CD4-positive, alpha-beta memory T cell (primary cell): ENCODE measurements at regions not wholly inside any gene's neighbourhood (a gene's known extent, or its start where the extent isn't known, plus 50 kb on each side); places are given as distances from the start of the nearest gene placed in this dataset.
"Not testable (repeated sequence)": the region's sequence is repeated elsewhere in the genome, so short reads cannot be mapped to it uniquely, and the experiment has no call there.

Experiments used
- CTCF ChIA-PET: fragments of 350-600 bp; sonication (Branson Sonifier 250); formaldehyde crosslinking; loops from one replicate; lab custom pipeline; 2021; ENCODE audit warnings: inconsistent platforms; ENCODE audit not compliant: partially characterized antibody; lab: Charles Lee
- POLR2A ChIA-PET: fragments of 350-600 bp; sonication (Branson Sonifier 250); formaldehyde crosslinking; loops from one replicate; lab custom pipeline; 2021; ENCODE audit not compliant: partially characterized antibody; lab: Charles Lee
- DNase-seq, 5 donors: peaks; one replicate each; pipeline versions ENCODE4 v3.0.0 to v3.0.0-alpha.2; 2020 to 2022; ENCODE audit warnings: mixed read lengths in 1 of 5
- H3K27ac ChIP-seq: one replicate; pipeline ENCODE4 v1.7.0; 2013; ENCODE audit warnings: low read depth, low read length
- H3K27me3 ChIP-seq: 2 replicates; pipeline ENCODE4 v1.7.0; 2013; ENCODE audit warnings: mild to moderate bottlenecking, low read length, moderate library complexity; ENCODE audit not compliant: insufficient read depth
- H3K36me3 ChIP-seq: 2 replicates; pipeline ENCODE4 v1.7.0; 2013; ENCODE audit warnings: mild to moderate bottlenecking, low read length, moderate library complexity; ENCODE audit not compliant: insufficient read depth
- H3K4me1 ChIP-seq: 2 replicates; pipeline ENCODE4 v1.7.0; 2013; ENCODE audit warnings: mild to moderate bottlenecking, low read length, moderate library complexity; ENCODE audit not compliant: insufficient read depth
- H3K4me3 ChIP-seq, 2 donors: one replicate each; pipeline ENCODE4 v1.7.0; 2013; ENCODE audit warnings: low read length in 2 of 2, mild to moderate bottlenecking in 1 of 2
- H3K9me3 ChIP-seq, 2 donors: one replicate each; pipeline ENCODE4 v1.7.0; 2013; ENCODE audit warnings: low read length in 2 of 2, control low read depth in 1 of 2; ENCODE audit not compliant: control insufficient read depth in 1 of 2
- H3K27ac Mint-ChIP-seq, 7 donors: one replicate each; pipeline ENCODE4 v1.8.0; 2020 to 2021; ENCODE audit warnings: mixed read lengths in 7 of 7, mild to moderate bottlenecking in 6 of 7, inconsistent platforms in 3 of 7, moderate library complexity in 3 of 7
- H3K27me3 Mint-ChIP-seq, 2 donors: one replicate each; pipeline ENCODE4 v1.8.0; 2020 to 2021; ENCODE audit warnings: mixed read lengths in 2 of 2
- H3K36me3 Mint-ChIP-seq, 2 donors: one replicate each; pipeline ENCODE4 v1.8.0; 2020 to 2021; ENCODE audit warnings: mixed read lengths in 2 of 2, inconsistent platforms in 1 of 2, mild to moderate bottlenecking in 1 of 2
- H3K4me1 Mint-ChIP-seq, 4 donors: one replicate each; pipeline ENCODE4 v1.8.0; 2020 to 2021; ENCODE audit warnings: mixed read lengths in 4 of 4, mild to moderate bottlenecking in 1 of 4
- H3K4me3 Mint-ChIP-seq, 8 donors: one replicate each; pipeline ENCODE4 v1.8.0; 2020 to 2021; ENCODE audit warnings: mixed read lengths in 8 of 8, mild to moderate bottlenecking in 7 of 8, moderate library complexity in 6 of 8, inconsistent platforms in 3 of 8
- H3K9me3 Mint-ChIP-seq, 8 donors: one replicate each; pipeline ENCODE4 v1.8.0; 2020 to 2021; ENCODE audit warnings: mixed read lengths in 8 of 8, mild to moderate bottlenecking in 5 of 8, inconsistent platforms in 3 of 8, moderate library complexity in 1 of 8
- intact Hi-C: fragments of 100-400 bp; cut with micrococcal nuclease; formaldehyde crosslinking; loops from one replicate; pipeline ENCODE4 v1.15.1; 2023

- Mint-ChIP-seq H3K27me3 (no peaks in the 10 kb centered on the region), H3K9me3 (peaks cover 0 to 2% (median 0%) of the 10 kb centered on the region in 8 donors), H3K4me1 (peaks cover 6 to 19% (median 7%) of the 10 kb centered on the region in 4 donors), H3K36me3 (no peaks in the 10 kb centered on the region), H3K4me3 (peak overlapping the region in 1 of 8 donors; percentile 25), H3K27ac (peak overlapping the region in 1 of 7 donors; percentile 25)
- intact Hi-C loops: no loop called here
- Histone ChIP-seq H3K9me3 (no peaks in the 10 kb centered on the region), H3K27ac (no peak overlapping the region), H3K27me3 (no peaks in the 10 kb centered on the region), H3K4me3 (no peak overlapping the region), H3K4me1 (peaks cover 7% of the 10 kb centered on the region), H3K36me3 (no peaks in the 10 kb centered on the region)
- no peak for DNase-seq
- ChIA-PET CTCF (no interaction called here), POLR2A (no interaction called here)
Observed at GRCh38 chr13:50292081-50292480, 276.8 kb downstream of the KCNRG start.

GRCh38 chr13:50294425-50294824 is 279.2 kb downstream of the KCNRG start:
- H3K27me3 Mint-ChIP-seq, POLR2A ChIA-PET, intact Hi-C loops, H3K27me3 ChIP-seq, H3K36me3 Mint-ChIP-seq, H3K4me3 Mint-ChIP-seq, H3K27ac ChIP-seq, H3K9me3 ChIP-seq, CTCF ChIA-PET, DNase-seq, H3K9me3 Mint-ChIP-seq, H3K36me3 ChIP-seq, H3K4me3 ChIP-seq, H3K27ac Mint-ChIP-seq: not testable (repeated sequence)
- peaks cover 12% of the 10 kb centered on the region for H3K4me1 ChIP-seq
- peaks cover 11 to 35% (median 23%) of the 10 kb centered on the region in 4 donors for H3K4me1 Mint-ChIP-seq

- Histone ChIP-seq H3K9me3 (no peaks in the 10 kb centered on the region), H3K27ac (no peak overlapping the region), H3K36me3 (no peaks in the 10 kb centered on the region), H3K27me3 (no peaks in the 10 kb centered on the region), H3K4me1 (peaks cover 5% of the 10 kb centered on the region), H3K4me3 (no peak overlapping the region)
- CTCF ChIA-PET: no interaction called here
- H3K4me3 Mint-ChIP-seq: no peak overlapping the region
- H3K9me3 Mint-ChIP-seq: no peaks in the 10 kb centered on the region
- H3K27me3 Mint-ChIP-seq: no peaks in the 10 kb centered on the region
- no peaks in the 10 kb centered on the region for H3K36me3 Mint-ChIP-seq
- H3K27ac Mint-ChIP-seq: no peak overlapping the region
- intact Hi-C loops: no loop called here
- no peak for DNase-seq
- peaks cover 8 to 35% (median 28%) of the 10 kb centered on the region in 4 donors for H3K4me1 Mint-ChIP-seq
- POLR2A ChIA-PET: no interaction called here
Observed at GRCh38 chr13:50299546-50300249, 284.5 kb downstream of the KCNRG start.

- no peak overlapping the region for H3K27ac ChIP-seq
- no peak overlapping the region for H3K4me3 ChIP-seq
- Mint-ChIP-seq H3K27ac (no peak overlapping the region), H3K4me3 (peak overlapping the region in 1 of 8 donors; percentile 38), H3K36me3 (no peaks in the 10 kb centered on the region), H3K9me3 (peaks cover 0 to 6% (median 0%) of the 10 kb centered on the region in 8 donors), H3K27me3 (no peaks in the 10 kb centered on the region), H3K4me1 (peaks cover 9 to 33% (median 26%) of the 10 kb centered on the region in 4 donors)
- POLR2A ChIA-PET: interaction anchor here (0.6 to 1.9 kb wide), 2 partner anchors 10 to 28 kb away, joined by 5 read pairs; no protein-coding TSS in a partner anchor
- intact Hi-C loops: no loop called here
- H3K36me3 ChIP-seq: no peaks in the 10 kb centered on the region
- no peaks in the 10 kb centered on the region for H3K27me3 ChIP-seq
- CTCF ChIA-PET: no interaction called here
- H3K4me1 ChIP-seq: peaks cover 3% of the 10 kb centered on the region
- no peak for DNase-seq
- H3K9me3 ChIP-seq: no peaks in the 10 kb centered on the region
Observed at GRCh38 chr13:50303963-50304721, 288.9 kb downstream of the KCNRG start.

GRCh38 chr13:50306156-50306555 is 290.9 kb downstream of the KCNRG start:
- Histone ChIP-seq H3K4me3 (no peak overlapping the region), H3K36me3 (no peaks in the 10 kb centered on the region), H3K9me3 (no peaks in the 10 kb centered on the region), H3K27ac (no peak overlapping the region), H3K27me3 (no peaks in the 10 kb centered on the region), H3K4me1 (peaks cover 19% of the 10 kb centered on the region)
- Mint-ChIP-seq H3K36me3 (no peaks in the 10 kb centered on the region), H3K9me3 (peaks cover 0 to 6% (median 0%) of the 10 kb centered on the region in 8 donors), H3K4me3 (no peak overlapping the region), H3K27ac (no peak overlapping the region), H3K4me1 (peaks cover 22 to 40% (median 30%) of the 10 kb centered on the region in 4 donors), H3K27me3 (no peaks in the 10 kb centered on the region)
- ChIA-PET CTCF (interaction anchor here (0.6 kb wide), 1 partner anchor 141 kb away, joined by 5 read pairs; no protein-coding TSS in a partner anchor), POLR2A (no interaction called here)
- intact Hi-C loops: no loop called here
- DNase-seq: no peak

GRCh38 chr13:50309318-50309717 is 294.1 kb downstream of the KCNRG start:
- DNase-seq: no peak
- peaks cover 0 to 6% (median 0%) of the 10 kb centered on the region in 8 donors for H3K9me3 Mint-ChIP-seq
- H3K9me3 ChIP-seq: no peaks in the 10 kb centered on the region
- no peaks in the 10 kb centered on the region for H3K27me3 ChIP-seq
- no peaks in the 10 kb centered on the region for H3K36me3 Mint-ChIP-seq
- H3K4me3 Mint-ChIP-seq: peak overlapping the region in 6 of 8 donors; percentile 17 to 78 (median 74)
- CTCF ChIA-PET: no interaction called here
- intact Hi-C loops: no loop called here
- H3K27me3 Mint-ChIP-seq: no peaks in the 10 kb centered on the region
- peak overlapping the region in 3 of 7 donors; percentile 11 to 57 (median 29) for H3K27ac Mint-ChIP-seq
- no peak overlapping the region for H3K27ac ChIP-seq
- no peak overlapping the region for H3K4me3 ChIP-seq
- POLR2A ChIA-PET: interaction anchor here (0.6 to 1.6 kb wide), 3 partner anchors 12 to 183 kb away, joined by 3 to 5 read pairs (median 3); no protein-coding TSS in a partner anchor
- peaks cover 19% of the 10 kb centered on the region for H3K4me1 ChIP-seq
- peaks cover 24 to 43% (median 28%) of the 10 kb centered on the region in 4 donors for H3K4me1 Mint-ChIP-seq
- no peaks in the 10 kb centered on the region for H3K36me3 ChIP-seq
